ENCODE measurements at regions not wholly inside any gene's neighbourhood (a gene's known extent, or its start where the extent isn't known, plus 50 kb on each side); places are given as distances from the start of the nearest gene placed in this dataset.

DNA sequence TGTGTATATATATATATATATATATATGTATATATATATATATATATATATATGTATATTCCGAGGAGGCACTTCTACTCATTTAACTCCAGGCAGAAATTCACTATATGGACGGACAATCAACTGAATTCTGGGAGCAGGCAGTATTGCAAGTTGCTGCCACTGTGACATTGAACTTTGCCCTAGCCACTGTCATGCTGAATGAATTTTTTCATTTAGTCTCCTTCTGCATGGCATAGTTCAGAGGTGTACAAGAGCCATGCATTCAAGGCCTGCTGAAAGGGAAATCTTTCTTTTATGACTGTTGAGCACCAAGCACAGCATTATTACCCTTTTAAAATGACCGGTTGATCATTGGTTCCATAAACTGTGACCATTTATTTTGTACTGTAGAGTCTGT lies 176.2 kb upstream of the THRB start:
- TF ChIP-seq, protein P1, sequence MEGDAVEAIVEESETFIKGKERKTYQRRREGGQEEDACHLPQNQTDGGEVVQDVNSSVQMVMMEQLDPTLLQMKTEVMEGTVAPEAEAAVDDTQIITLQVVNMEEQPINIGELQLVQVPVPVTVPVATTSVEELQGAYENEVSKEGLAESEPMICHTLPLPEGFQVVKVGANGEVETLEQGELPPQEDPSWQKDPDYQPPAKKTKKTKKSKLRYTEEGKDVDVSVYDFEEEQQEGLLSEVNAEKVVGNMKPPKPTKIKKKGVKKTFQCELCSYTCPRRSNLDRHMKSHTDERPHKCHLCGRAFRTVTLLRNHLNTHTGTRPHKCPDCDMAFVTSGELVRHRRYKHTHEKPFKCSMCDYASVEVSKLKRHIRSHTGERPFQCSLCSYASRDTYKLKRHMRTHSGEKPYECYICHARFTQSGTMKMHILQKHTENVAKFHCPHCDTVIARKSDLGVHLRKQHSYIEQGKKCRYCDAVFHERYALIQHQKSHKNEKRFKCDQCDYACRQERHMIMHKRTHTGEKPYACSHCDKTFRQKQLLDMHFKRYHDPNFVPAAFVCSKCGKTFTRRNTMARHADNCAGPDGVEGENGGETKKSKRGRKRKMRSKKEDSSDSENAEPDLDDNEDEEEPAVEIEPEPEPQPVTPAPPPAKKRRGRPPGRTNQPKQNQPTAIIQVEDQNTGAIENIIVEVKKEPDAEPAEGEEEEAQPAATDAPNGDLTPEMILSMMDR (conservative IDR thresholded peaks at IDR 0.05; ENCODE audit: control insufficient read depth, insufficient read depth, low read depth, low read length) = no peak
- no peak overlapping the region for H3K4me3 ChIP-seq (ENCODE audit: control insufficient read depth, low read depth, low read length)
- DNase-seq (ENCODE audit: low read depth) = no peak

DNA sequence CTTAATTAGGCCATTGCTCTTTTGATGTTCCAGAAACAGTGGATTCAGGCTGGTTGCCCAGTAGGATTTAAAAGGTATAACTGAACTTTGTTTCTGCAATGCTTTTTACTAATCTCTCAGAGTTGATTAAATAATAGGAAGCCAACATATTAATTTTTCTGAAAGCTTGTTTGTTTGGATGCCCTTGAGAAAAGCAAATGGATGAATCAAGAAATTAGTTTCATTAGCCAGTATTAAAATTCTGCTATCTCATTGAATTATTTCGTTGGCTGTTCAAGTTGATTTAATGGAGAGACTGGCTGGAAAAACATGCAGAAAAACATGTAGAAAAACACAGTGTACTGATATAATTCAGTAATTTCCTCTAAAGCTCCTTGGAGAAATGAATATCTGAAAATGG lies 178.9 kb upstream of the THRB start:
- TF ChIP-seq, protein P1 (conservative IDR thresholded peaks at IDR 0.05; ENCODE audit: control insufficient read depth, insufficient read depth, low read depth, low read length) = no peak
- no peak overlapping the region for H3K4me3 ChIP-seq (ENCODE audit: control insufficient read depth, low read depth, low read length)
- no peak for DNase-seq (ENCODE audit: low read depth)

DNA sequence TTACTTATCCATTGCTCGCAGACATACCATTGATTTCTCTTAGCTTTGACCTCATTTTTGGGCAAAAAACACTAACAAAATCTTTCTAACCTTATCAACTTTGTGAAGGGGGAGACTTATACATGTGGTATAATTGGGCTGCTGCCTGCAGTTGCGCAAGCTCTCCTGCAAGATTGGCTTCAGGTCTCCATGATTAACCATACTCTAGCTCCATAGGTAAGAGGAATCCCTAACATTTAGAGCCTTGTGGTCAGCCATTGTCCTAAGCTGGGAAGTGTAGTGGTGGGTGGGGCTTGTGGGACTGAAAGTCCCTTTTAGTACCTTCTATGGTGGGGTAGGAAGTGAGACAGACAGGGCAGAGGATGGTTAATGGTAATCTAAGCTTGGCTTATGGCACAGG lies 179.6 kb upstream of the THRB start:
- TF ChIP-seq, protein P1 (conservative IDR thresholded peaks at IDR 0.05; ENCODE audit: control insufficient read depth, insufficient read depth, low read depth, low read length) = no peak
- no peak overlapping the region for H3K4me3 ChIP-seq (ENCODE audit: control insufficient read depth, low read depth, low read length)
- no peak for DNase-seq (ENCODE audit: low read depth)

DNA sequence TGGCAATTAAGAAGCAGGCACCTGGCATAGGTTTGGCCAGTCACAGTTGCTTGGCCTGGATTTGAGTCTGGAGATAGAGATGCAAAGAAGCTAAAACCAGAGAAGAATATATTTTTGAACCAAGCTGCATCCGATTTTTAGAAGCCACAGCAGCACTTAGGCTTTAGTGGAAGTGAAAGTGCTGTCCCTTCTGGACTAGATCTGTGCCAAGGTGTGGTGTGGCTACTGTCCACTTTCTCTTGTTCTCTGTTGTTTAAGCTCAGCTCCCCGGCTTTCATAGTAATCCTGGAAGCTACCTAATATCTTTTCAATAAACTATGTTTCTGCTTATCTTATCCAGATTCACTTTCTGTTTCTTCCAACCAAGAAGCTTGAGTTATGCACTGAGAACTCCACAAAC lies 183.4 kb upstream of the THRB start:
- no peak for DNase-seq (ENCODE audit: low read depth)
- peak overlapping the region; percentile 23 for H3K4me3 ChIP-seq (ENCODE audit: control insufficient read depth, low read depth, low read length)
- TF ChIP-seq, protein P1 (conservative IDR thresholded peaks at IDR 0.05; ENCODE audit: control insufficient read depth, insufficient read depth, low read depth, low read length) = no peak

DNA sequence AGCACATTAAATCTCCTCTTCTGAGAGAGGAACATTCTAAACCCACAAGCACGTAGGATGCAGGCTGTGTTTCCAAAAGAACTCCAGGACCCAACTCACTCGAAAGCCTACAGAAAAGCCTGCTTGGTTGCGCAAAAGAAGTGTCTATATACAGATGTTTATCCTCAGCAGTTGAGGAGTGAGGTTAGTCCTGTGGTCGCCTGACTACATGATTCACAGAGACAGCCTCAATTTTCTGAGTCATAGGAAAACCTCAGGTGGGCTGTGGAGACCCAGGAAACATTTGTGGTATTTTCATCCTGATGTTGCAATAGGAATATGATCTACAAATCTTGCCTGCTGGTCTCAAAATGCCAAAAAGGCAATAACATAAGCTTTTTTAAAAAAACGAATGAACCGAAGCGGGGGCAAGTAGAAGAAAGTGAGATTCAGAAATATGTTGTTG lies 183.8 kb upstream of the THRB start:
- no peak overlapping the region for H3K4me3 ChIP-seq (ENCODE audit: control insufficient read depth, low read depth, low read length)
- DNase-seq (ENCODE audit: low read depth) = peak; percentile 99
- TF ChIP-seq, protein P1 (conservative IDR thresholded peaks at IDR 0.05; ENCODE audit: control insufficient read depth, insufficient read depth, low read depth, low read length) = no peak

DNA sequence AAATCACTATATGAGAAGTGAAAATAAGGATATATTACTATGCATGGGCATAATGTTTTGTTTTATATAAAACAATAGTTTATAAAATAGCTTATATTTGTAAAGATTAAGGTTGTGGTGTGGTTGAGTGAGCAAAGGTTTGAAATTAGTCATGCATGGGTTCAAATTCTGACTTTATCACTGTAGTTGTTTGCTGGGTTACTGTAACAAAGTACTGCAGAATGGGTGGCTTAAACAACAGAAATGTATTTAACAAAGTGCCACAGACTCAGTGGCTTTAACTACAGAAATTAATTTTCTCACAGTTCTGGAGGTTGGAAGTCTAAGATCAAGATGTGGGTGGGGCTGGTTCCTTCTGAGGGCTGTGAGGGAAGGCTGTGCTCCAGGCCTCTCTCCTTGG lies 184.8 kb upstream of the THRB start:
- no peak for DNase-seq (ENCODE audit: low read depth)
- H3K4me3 ChIP-seq (ENCODE audit: control insufficient read depth, low read depth, low read length) = no peak overlapping the region
- TF ChIP-seq, protein P1 (conservative IDR thresholded peaks at IDR 0.05; ENCODE audit: control insufficient read depth, insufficient read depth, low read depth, low read length) = no peak
